ENCODE measurements at regions not wholly inside any gene's neighbourhood (a gene's known extent, or its start where the extent isn't known, plus 50 kb on each side); places are given as distances from the start of the nearest gene placed in this dataset.

DNA sequence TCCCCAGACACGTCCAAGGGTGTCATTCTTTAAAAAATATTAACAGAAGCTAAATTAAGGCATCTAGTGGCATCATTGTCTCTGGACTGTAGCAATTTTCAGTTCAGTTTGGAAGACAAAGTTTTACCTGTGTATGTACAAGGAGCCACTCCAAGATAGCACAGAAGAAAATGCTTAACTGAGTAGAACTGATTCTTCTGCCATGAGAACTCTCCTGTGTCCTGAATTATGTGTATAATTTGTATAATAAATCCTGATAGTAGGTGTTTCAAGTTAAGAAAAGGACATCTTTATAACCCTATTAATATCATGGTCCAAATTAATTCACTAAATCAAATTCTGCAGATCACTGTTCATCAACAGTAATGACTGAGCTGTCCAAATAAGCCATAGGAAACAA, 1104.0 kb downstream of the XPNPEP1 start:
- Histone ChIP-seq H4K20me1 (no peaks in the 10 kb centered on the region), H3K9me3 (replicated peaks in 1 of 11) (no peaks in the 10 kb centered on the region), H3K4me2 (no peak overlapping the region), H3K27me3 (no peaks in the 10 kb centered on the region), H3K4me1 (no peaks in the 10 kb centered on the region), H3K9ac (no peak overlapping the region), H3K4me3 (no peak overlapping the region), H3K27ac (no peak overlapping the region), H3K36me3 (no peaks in the 10 kb centered on the region)
- no peak for TF ChIP-seq Cebpa-rat (IDR thresholded peaks at IDR 0.05)

DNA sequence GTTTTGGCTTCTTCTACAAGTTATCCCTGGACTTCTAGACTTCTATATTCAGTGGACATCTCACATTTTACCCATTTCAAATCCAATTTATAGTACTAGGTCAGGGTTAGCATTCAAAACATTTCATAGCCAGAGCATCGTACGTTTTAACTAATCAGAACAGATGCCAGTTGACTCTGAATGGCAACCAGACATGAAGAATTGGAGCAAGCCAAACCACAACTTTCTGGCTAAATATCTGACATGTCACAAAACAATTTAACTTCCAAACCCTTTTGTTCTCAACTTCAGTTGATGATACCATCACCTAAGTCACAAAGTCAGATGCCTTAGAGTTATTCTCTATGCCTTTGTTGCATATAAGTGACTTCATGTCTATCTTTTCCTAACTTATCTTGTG, 1105.7 kb downstream of the XPNPEP1 start:
- H3K4me2 ChIP-seq, result no peak overlapping the region
- H3K4me3 ChIP-seq, result no peak overlapping the region
- no peaks in the 10 kb centered on the region; a peak in 1 of 22 replicates for H3K9me3 ChIP-seq (replicated peaks in 1 of 11)
- H3K36me3 ChIP-seq, result no peaks in the 10 kb centered on the region
- H3K9ac ChIP-seq, result no peak overlapping the region
- H3K4me1 ChIP-seq, result no peaks in the 10 kb centered on the region
- H4K20me1 ChIP-seq, result no peaks in the 10 kb centered on the region
- H3K27me3 ChIP-seq, result no peaks in the 10 kb centered on the region
- H3K27ac ChIP-seq, result no peak overlapping the region
- TF ChIP-seq Cebpa-rat (IDR thresholded peaks at IDR 0.05), result no peak

DNA sequence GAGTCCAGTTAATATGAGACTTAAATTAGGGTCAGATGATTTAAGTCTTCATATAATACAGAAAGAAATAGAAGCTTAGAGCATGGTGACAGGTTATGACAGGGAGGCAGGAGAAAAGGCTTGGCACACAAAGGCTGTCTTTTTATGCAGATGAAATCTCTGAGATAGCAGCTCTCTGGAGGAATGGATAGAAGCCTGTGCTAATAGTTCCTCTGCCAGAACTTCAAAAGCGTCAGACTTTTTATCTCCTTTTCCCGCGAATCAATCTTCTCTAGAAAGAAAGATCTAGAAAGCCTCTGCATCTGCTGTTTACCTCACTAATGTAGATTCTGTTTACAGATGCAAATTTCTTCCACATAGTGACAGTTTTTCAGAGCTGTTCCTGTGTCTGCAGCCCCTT, 1106.2 kb downstream of the XPNPEP1 start:
- H3K27ac ChIP-seq, result no peak overlapping the region
- no peak overlapping the region for H3K9ac ChIP-seq
- H3K9me3 ChIP-seq (replicated peaks in 1 of 11), result no peaks in the 10 kb centered on the region; a peak in 1 of 22 replicates
- no peaks in the 10 kb centered on the region for H4K20me1 ChIP-seq
- no peaks in the 10 kb centered on the region for H3K4me1 ChIP-seq
- H3K4me2 ChIP-seq, result no peak overlapping the region
- no peak for TF ChIP-seq Cebpa-rat (IDR thresholded peaks at IDR 0.05)
- H3K4me3 ChIP-seq, result no peak overlapping the region
- H3K27me3 ChIP-seq, result no peaks in the 10 kb centered on the region
- no peaks in the 10 kb centered on the region for H3K36me3 ChIP-seq

DNA sequence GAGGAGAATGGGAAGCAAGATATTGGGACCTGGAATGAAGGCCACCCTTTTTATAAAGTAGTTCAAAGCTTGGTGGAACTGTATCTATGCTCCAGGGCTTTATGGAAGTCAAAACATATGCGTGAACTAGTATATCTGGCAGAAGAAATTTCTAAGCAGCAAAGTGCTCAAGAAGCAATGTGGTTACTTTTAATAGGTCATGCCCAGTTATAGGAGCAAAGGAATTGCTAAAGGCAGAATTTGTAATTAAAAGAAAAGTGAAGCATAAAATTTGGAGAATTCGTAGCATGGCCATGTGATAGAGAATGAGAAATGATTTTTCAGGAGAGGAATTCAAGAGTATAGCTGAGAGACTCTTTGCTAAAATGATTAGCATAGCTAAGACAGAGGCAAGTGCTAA, 1110.4 kb downstream of the XPNPEP1 start:
- no peaks in the 10 kb centered on the region for H4K20me1 ChIP-seq
- no peaks in the 10 kb centered on the region for H3K27me3 ChIP-seq
- H3K36me3 ChIP-seq, result no peaks in the 10 kb centered on the region
- no peak overlapping the region for H3K4me2 ChIP-seq
- H3K4me1 ChIP-seq, result no peaks in the 10 kb centered on the region
- no peak overlapping the region for H3K27ac ChIP-seq
- H3K9ac ChIP-seq, result no peak overlapping the region
- H3K9me3 ChIP-seq (replicated peaks in 1 of 11), result no peaks in the 10 kb centered on the region; a peak in 1 of 22 replicates
- no peak for TF ChIP-seq Cebpa-rat (IDR thresholded peaks at IDR 0.05)
- no peak overlapping the region for H3K4me3 ChIP-seq

DNA sequence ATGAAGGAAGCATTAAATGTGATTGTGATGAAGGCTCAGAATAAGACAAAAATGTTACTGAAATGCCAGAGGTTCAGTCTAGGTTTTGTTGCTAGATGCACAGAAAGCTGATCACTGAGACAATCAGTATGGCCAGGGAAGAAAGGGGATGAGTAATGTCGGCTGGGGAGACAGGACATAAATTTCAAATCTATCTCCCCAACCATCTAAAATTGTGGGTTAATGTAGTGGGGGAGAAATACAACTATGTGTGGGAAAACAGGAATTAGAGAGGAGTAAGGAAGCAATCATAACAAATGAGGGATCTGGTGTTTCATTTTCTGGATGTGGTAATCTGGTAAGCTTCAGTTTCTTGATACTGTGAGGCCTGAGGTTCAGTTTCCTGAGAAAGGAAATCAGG, 1111.0 kb downstream of the XPNPEP1 start:
- no peaks in the 10 kb centered on the region for H3K36me3 ChIP-seq
- H3K27me3 ChIP-seq, result no peaks in the 10 kb centered on the region
- H3K4me2 ChIP-seq, result no peak overlapping the region
- no peak for TF ChIP-seq Cebpa-rat (IDR thresholded peaks at IDR 0.05)
- no peaks in the 10 kb centered on the region for H3K4me1 ChIP-seq
- no peak overlapping the region for H3K9ac ChIP-seq
- H3K4me3 ChIP-seq, result no peak overlapping the region
- no peak overlapping the region for H3K27ac ChIP-seq
- no peaks in the 10 kb centered on the region; a peak in 1 of 22 replicates for H3K9me3 ChIP-seq (replicated peaks in 1 of 11)
- no peaks in the 10 kb centered on the region for H4K20me1 ChIP-seq

DNA sequence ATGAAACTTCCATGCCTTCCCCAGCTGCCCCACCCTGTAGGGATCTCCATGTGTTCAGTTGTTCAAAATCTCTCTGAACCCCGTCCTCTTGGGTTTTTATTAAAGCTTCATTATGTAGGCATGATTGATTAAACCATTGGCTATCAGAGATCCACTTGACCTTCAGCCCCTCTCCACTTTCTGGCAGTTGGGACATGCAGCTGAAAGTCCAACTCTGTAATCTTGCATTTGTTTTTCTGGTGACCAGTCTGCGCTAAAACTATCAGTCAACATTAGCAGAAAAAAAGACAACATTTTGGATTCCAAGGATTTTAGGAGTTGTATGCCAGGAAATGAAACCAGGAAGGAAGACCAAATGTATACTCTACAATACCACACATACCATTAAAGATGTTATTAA, 1115.1 kb downstream of the XPNPEP1 start:
- H3K4me3 ChIP-seq, result no peak overlapping the region
- TF ChIP-seq Cebpa-rat (IDR thresholded peaks at IDR 0.05), result no peak

DNA sequence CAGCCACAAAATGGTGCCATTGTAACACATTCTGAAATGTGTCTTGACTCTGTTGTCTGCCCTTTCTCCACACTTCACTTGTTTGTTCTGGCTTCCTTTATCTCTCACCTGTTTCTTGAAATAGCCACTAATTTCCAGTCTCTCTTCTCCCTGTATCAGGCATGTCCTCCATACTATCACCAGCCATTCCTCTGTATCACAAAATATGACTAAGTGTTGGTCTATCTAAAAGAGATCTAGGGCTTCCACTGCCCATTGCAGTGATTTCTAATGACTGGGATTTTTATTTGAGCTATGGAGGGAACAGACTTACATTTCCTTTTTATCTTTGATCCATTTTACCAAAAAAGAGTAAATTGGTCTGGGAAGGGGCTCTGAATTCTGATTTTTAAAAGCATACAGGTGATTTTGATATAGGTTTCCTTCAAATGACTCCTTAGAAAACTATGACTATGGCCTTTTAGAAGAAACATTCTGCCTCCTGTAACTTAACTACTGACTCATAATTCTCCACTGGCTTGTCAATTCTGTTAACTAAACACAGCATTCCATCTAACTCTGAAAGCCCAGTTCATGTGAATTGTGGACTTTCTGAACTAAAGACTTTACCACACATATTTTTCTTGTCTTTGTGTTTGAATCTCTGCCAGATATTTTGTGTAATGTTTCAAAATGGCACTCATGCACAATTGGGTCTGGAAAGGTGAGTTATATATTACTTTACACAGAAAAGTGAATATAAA, 1121.4 kb downstream of the XPNPEP1 start:
- H3K9me3 ChIP-seq (replicated peaks in 1 of 11), result no peaks in the 10 kb centered on the region
- no peak overlapping the region for H3K9ac ChIP-seq
- H3K4me3 ChIP-seq, result no peak overlapping the region
- H3K4me1 ChIP-seq, result peaks cover 0 to 6% (median 0%) of the 10 kb centered on the region in 10 experiments; a peak in 1 of 20 replicates
- H3K27me3 ChIP-seq, result no peaks in the 10 kb centered on the region
- no peak for TF ChIP-seq Cebpa-rat (IDR thresholded peaks at IDR 0.05)
- no peaks in the 10 kb centered on the region for H4K20me1 ChIP-seq
- H3K4me2 ChIP-seq, result no peak overlapping the region
- no peaks in the 10 kb centered on the region for H3K36me3 ChIP-seq
- no peak overlapping the region for H3K27ac ChIP-seq

More for the DNA sequence above, 1115.1 kb downstream of the XPNPEP1 start:
- Histone ChIP-seq H3K4me2 (no peak overlapping the region), H3K27me3 (no peaks in the 10 kb centered on the region), H4K20me1 (no peaks in the 10 kb centered on the region), H3K9me3 (replicated peaks in 1 of 11) (no peaks in the 10 kb centered on the region), H3K27ac (no peak overlapping the region), H3K36me3 (no peaks in the 10 kb centered on the region), H3K9ac (no peak overlapping the region), H3K4me1 (peaks cover 0 to 6% (median 0%) of the 10 kb centered on the region in 10 experiments; a peak in 1 of 20 replicates)

DNA sequence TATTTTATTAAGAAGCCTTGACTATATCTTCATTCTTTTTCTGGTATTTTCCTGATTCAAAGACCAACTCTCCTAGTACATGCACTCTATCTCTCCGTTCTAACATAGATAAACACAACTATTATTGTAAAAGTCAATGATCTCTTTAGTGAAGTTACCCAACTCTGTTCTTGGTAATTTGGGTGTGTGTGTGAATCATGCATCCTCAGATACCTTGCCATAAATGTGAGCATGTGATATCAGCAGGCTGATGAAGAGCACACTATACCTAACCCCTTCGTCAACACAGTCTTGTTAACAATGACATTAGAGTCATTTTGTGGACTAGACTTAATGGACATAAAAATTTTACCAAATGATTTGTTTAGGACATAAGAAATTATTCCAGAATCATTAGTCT, 1122.1 kb downstream of the XPNPEP1 start:
- Histone ChIP-seq H4K20me1 (no peaks in the 10 kb centered on the region), H3K27me3 (no peaks in the 10 kb centered on the region), H3K36me3 (no peaks in the 10 kb centered on the region), H3K4me2 (no peak overlapping the region), H3K9ac (no peak overlapping the region), H3K4me1 (peaks cover 0 to 6% (median 0%) of the 10 kb centered on the region in 10 experiments; a peak in 1 of 20 replicates), H3K9me3 (replicated peaks in 1 of 11) (no peaks in the 10 kb centered on the region), H3K4me3 (no peak overlapping the region), H3K27ac (no peak overlapping the region)
- no peak for TF ChIP-seq Cebpa-rat (IDR thresholded peaks at IDR 0.05)

DNA sequence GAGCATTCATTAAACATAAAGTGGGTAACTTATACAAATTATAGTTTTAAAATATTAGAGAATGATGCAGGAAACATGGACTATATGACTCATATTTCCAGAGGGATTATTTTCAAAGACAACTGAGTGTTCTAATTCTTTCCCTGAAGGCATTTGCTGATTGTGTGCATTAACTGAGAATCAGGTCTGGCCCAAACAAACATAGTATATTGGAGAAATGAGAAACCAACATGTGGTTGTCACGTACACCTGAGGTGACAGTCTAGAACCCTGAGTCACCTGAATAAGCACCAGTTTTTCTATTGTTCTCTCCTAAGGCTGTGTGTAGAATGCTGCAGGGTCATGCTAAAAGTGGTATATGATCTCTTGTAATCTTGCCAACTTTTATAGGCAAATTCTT, 1125.7 kb downstream of the XPNPEP1 start:
- no peak for TF ChIP-seq Cebpa-rat (IDR thresholded peaks at IDR 0.05)
- H3K4me2 ChIP-seq, result no peak overlapping the region
- H3K27me3 ChIP-seq, result no peaks in the 10 kb centered on the region

More for the DNA sequence above, 1125.7 kb downstream of the XPNPEP1 start:
- 0 out of 22 replicates have a peak, but pooled peaks cover 0 to 5% (median 0%) of the 10 kb centered on the region in 11 experiments for H3K9me3 ChIP-seq (replicated peaks in 1 of 11)
- H3K4me3 ChIP-seq, result no peak overlapping the region
- H3K4me1 ChIP-seq, result no peaks in the 10 kb centered on the region
- no peak overlapping the region for H3K9ac ChIP-seq
- H4K20me1 ChIP-seq, result no peaks in the 10 kb centered on the region
- H3K36me3 ChIP-seq, result no peaks in the 10 kb centered on the region
- H3K27ac ChIP-seq, result no peak overlapping the region

Data from BLaER1 treated with 17β-estradiol and CSF1 and Interleukin-3, amounts not matched to agents 10 nM and 100 nM (cell line).